Uterus (tissue), 3 donors: ENCODE measurements at regions not wholly inside any gene's neighbourhood (a gene's known extent, or its start where the extent isn't known, plus 50 kb on each side); places are given as distances from the start of the nearest gene placed in this dataset.

Experiments
- DNase-seq, 2 donors: peaks; one replicate each; pipeline ENCODE4 v3.0.0-alpha.2; 2019 to 2020
- H3K27ac ChIP-seq, 2 donors: fragments of 200-600 bp; sonication (generic); 1 replicate in 1 of 2; 2 replicates in 1 of 2; pipeline ENCODE4 v1.5.1; 2016 to 2018
- H3K27me3 ChIP-seq, 2 donors: fragments of 200-600 bp; sonication (generic); one replicate each; pipeline ENCODE4 v1.5.1; 2018 to 2019; ENCODE audit warnings: control low read depth in 1 of 2
- H3K36me3 ChIP-seq, 2 donors: fragments of 200-600 bp; sonication (generic); one replicate each; pipeline ENCODE4 v1.5.1; 2019; ENCODE audit warnings: control low read depth in 1 of 2
- H3K4me1 ChIP-seq, 2 donors: fragments of 200-600 bp; sonication (generic); one replicate each; pipeline ENCODE4 v1.5.1; 2018 to 2019; ENCODE audit warnings: control low read depth in 1 of 2
- H3K4me3 ChIP-seq, 2 donors: fragments of 200-600 bp; sonication (generic); 1 replicate in 1 of 2; 2 replicates in 1 of 2; pipeline ENCODE4 v1.5.1; 2018 to 2019; ENCODE audit warnings: mild to moderate bottlenecking in 1 of 2
- H3K9me3 ChIP-seq, 2 donors: fragments of 200-600 bp; sonication (generic); one replicate each; pipeline ENCODE4 v1.5.1; 2019; ENCODE audit warnings: control low read depth in 1 of 2
- POLR2A ChIP-seq, 2 donors: fragments of 450-650 bp; IDR thresholded peaks; one replicate each; pipeline ENCODE4 v1.6.1; 2016; ENCODE audit warnings: antibody characterized with exemption in 2 of 2, mild to moderate bottlenecking in 1 of 2, moderate library complexity in 1 of 2
- intact Hi-C: fragments of 100-400 bp; cut with DNase I; formaldehyde crosslinking; loops from one replicate; pipeline ENCODE4 v1.15.1; 2023; ENCODE audit warnings: low total_unique reads
- TF ChIP-seq, protein P1 (sequence below), 4 experiments: fragments of 200-600 bp in 2 of 4; fragments of 450-650 bp in 2 of 4; sonication (generic) in 2 of 4; IDR thresholded peaks; one replicate each; pipeline ENCODE4 v1.5.1; 2016 to 2019; ENCODE audit warnings: antibody characterized with exemption in 4 of 4, mild to moderate bottlenecking in 2 of 4, moderate library complexity in 1 of 4
- donor health status: DM: yes; HTN: yes; CAD: no.

DNA sequence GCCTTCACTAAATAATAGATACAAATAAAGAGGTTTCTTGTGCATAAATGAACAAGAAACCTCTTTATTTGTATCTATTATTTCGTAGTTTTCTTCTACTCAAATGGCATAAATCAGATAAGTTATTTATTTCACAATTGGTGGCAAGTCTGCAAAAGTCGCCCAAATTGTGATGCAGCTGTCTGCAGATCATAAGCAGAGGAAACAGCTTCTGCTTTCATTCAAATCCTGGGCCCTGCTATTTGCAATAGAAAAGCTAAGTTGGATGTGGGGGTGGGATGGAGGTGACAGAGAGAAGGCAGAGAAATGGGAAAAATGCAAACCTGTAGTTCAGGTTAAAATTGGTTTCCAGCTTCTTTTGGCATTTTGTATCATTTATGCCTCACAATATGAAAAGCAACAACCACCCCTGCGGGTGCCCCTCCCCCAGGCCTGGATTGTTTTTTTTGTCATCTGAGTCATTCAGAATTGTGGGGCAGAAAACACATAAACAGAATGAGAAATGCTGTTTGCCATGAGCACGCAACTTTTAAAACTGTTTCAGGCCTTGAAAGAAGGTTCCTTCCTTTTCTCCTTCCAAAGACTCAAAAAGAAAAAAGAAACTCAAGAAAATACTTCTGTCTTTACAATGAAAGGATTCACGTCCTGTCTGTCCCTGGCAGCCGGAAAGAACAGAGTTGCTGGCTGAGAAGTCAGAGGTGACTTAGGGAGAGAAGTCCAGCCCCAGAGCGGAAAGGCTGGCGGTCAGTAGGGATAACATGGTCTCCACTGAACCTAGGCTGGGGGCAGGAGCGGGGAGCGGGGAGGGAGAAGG lies 132.9 kb downstream of the BAMBI start:
- H3K9me3 ChIP-seq = no peaks in the 10 kb centered on the region
- no peak for DNase-seq
- H3K4me1 ChIP-seq = no peaks in the 10 kb centered on the region
- no peak overlapping the region for H3K4me3 ChIP-seq
- intact Hi-C loops = no loop called here
- peak overlapping the region; percentile 74 to 79 for H3K27ac ChIP-seq
- no peaks in the 10 kb centered on the region for H3K27me3 ChIP-seq
- no peak for TF ChIP-seq POLR2A (IDR thresholded peaks at IDR 0.05)
- TF ChIP-seq, protein P1, sequence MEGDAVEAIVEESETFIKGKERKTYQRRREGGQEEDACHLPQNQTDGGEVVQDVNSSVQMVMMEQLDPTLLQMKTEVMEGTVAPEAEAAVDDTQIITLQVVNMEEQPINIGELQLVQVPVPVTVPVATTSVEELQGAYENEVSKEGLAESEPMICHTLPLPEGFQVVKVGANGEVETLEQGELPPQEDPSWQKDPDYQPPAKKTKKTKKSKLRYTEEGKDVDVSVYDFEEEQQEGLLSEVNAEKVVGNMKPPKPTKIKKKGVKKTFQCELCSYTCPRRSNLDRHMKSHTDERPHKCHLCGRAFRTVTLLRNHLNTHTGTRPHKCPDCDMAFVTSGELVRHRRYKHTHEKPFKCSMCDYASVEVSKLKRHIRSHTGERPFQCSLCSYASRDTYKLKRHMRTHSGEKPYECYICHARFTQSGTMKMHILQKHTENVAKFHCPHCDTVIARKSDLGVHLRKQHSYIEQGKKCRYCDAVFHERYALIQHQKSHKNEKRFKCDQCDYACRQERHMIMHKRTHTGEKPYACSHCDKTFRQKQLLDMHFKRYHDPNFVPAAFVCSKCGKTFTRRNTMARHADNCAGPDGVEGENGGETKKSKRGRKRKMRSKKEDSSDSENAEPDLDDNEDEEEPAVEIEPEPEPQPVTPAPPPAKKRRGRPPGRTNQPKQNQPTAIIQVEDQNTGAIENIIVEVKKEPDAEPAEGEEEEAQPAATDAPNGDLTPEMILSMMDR (IDR thresholded peaks at IDR 0.05) = no peak
- H3K36me3 ChIP-seq = no peaks in the 10 kb centered on the region

DNA sequence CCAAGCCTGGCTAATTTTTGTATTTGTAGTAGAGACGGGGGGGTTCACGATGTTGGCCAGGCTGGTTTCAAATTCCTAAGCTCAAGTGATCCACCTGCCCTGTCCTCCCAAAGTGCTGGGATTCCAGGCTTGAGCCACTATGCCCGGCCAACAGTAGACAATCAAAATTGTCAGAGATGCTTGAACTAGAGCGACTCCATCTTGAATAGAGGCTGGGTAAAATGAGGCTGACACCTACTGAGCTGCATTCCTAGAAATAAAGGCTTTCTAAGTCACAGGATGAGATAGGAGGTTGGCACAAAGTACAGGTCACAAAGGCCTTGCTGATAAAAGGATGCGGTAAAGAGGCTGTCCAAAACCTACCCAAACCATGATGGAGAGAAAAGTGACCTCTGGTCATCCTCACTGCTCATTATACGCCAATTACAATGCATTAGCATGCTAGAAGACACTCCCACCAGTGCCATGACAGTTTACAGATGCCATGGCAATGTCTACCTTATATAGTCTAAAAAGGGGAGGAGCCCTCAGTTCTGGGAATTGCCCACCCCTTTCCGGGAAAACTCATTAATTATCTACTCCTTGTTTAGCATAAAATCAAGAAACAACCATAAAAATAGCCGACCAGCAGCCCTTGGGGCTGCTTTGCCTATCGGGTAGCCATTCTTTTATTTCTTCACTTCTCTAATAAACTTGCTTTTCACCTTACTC lies 134.5 kb downstream of the BAMBI start:
- H3K27ac ChIP-seq = no peak overlapping the region
- no peaks in the 10 kb centered on the region for H3K36me3 ChIP-seq
- TF ChIP-seq, protein P1 (IDR thresholded peaks at IDR 0.05) = no peak
- no peak for TF ChIP-seq POLR2A (IDR thresholded peaks at IDR 0.05)
- H3K9me3 ChIP-seq = no peaks in the 10 kb centered on the region
- no peak for DNase-seq
- intact Hi-C loops = no loop called here
- H3K4me3 ChIP-seq = no peak overlapping the region
- H3K4me1 ChIP-seq = no peaks in the 10 kb centered on the region
- H3K27me3 ChIP-seq = no peaks in the 10 kb centered on the region

DNA sequence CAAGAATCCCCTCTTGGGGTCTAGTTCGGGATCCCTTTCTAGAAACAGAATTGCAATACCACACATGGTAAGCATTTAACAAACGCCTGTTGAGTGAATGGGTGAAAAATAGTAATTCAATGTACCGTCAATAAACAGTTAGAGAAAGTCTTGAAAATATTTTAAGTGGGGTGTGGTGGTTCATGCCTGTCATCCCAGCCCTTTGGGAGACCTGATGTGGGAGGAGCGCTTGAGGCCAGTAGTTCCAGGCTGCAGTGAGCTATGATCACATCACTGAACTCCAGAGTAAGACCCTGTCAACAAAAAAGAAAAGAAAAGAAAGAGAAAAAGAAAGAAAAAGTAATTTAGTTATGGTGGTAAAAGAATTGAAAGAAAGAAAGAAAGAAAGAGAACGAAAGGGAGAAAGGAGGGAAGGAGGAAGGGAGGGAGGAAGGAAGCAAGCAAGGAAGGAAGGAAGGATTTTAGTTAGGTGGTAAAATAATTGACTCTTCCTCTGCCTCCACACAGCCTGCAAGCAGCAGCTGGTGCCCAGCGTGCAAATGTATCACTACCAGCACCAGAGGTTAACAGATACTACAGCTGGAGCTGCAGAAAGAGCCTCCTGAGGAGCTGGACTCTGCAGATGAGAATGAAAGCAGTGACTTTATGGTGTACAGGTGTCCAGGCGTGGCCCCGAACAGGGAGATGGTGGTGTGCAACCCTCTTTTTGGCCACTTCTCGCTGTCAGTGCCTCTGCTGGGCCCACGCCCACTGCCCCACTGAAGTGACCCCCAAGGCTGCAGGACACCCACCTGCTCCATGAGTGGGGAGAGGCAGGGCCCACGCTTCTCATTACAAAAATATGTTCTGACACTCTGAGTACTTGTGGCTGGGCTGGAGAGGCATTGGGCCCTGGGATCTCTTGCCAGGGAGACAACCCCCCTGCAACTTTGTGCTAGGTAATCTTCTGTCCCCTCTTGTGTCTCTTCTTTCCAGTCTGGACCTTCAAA lies 135.4 kb downstream of the BAMBI start:
- no peak for TF ChIP-seq POLR2A (IDR thresholded peaks at IDR 0.05)
- TF ChIP-seq, protein P1 (IDR thresholded peaks at IDR 0.05) = no peak
- no peak for DNase-seq
- H3K4me1 ChIP-seq = no peaks in the 10 kb centered on the region
- intact Hi-C loops = no loop called here
- no peaks in the 10 kb centered on the region for H3K36me3 ChIP-seq
- no peak overlapping the region for H3K27ac ChIP-seq
- H3K4me3 ChIP-seq = no peak overlapping the region
- H3K27me3 ChIP-seq = no peaks in the 10 kb centered on the region
- H3K9me3 ChIP-seq = no peaks in the 10 kb centered on the region

DNA sequence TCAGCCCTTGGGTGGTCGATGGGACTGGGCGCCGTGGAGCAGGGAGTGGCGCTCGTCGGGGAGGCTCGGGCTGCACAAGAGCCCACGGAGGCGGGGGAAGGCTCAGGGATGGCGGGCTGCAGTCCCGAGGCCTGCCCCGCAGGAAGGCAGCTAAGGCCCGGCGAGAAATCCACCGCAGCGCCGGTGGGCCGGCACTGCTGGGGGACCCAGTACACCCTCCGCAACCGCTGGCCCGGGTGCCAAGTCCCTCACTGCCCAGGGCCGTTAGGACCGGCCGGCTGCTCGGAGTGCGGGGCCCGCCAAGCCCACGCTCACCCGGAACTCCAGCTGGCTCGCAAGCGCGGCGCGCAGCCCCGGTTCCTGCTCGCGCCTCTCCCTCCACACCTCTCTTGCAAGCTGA lies 138.4 kb downstream of the BAMBI start:
- Histone ChIP-seq H3K27ac (no peak overlapping the region), H3K27me3 (no peaks in the 10 kb centered on the region), H3K36me3 (no peaks in the 10 kb centered on the region), H3K4me1 (no peaks in the 10 kb centered on the region), H3K9me3 (no peaks in the 10 kb centered on the region), H3K4me3 (no peak overlapping the region)
- TF ChIP-seq, protein P1 (IDR thresholded peaks at IDR 0.05) = no peak
- TF ChIP-seq POLR2A (IDR thresholded peaks at IDR 0.05) = no peak
- intact Hi-C loops = no loop called here
- no peak for DNase-seq
